ENCODE measurements at regions not wholly inside any gene's neighbourhood (a gene's known extent, or its start where the extent isn't known, plus 50 kb on each side); places are given as distances from the start of the nearest gene placed in this dataset.
"Not testable (repeated sequence)": the region's sequence is repeated elsewhere in the genome, so short reads cannot be mapped to it uniquely, and the experiment has no call there.

DNA sequence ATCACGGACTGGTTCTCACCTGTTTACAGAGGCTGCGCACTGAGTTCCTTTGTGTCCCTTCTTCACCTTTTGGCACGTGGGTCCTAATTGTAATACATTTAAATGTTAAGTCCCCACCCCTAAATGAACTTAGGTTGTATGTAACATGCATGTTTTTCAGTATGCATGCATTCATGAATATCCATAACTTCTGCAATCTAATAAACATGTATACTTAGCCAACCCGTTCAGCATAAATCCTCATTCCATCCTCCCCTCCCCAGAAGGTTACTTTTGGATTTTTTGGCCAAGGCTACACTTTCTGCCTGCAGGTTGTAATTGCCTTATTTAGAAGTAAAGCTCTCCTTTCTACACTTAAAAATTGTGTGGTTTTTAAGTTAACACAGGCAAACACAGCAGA is 314.7 kb downstream of the SUCLG1 start:
- no peak for DNase-seq (ENCODE audit: low read depth in 2 of 2)

DNA sequence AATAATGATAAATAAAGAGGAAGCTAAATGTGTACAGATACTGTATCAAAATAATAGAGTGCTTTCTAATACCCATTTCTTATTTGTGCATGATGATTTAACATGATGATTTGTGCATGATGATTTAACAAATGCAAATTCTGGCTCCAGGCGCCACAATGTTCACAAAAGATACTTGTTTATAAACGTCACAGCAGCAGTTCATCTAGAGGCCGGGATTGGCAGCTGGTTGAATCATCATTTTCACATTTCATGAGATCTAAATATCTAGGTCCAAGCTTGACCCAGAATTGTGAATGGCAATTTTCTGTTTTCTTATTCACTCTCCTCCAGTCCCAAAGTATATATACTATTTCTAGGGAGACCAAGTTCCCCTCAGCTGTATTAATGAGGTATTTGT is 322.0 kb downstream of the SUCLG1 start:
- no peak for DNase-seq (ENCODE audit: low read depth in 2 of 2)

DNA sequence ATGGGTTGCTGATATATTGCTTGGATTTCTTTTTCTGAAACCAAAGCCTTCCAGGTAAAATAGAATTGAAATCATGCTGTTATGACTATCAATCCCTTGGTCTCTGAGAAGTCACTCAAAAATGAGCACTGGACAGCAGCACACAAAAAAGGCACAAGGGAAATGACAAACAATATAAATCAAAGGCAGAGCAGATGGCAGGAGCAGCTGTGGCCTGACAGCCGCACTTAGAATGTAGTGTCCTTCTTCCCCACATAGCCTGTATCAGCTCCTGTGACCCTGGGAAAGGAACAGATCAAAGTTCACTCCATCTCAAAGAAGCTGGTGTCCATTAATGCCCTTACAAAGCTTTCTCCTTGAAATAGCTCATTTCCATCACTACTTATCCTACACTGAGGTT is 326.7 kb downstream of the SUCLG1 start:
- DNase-seq (ENCODE audit: low read depth in 2 of 2) = no peak

DNA sequence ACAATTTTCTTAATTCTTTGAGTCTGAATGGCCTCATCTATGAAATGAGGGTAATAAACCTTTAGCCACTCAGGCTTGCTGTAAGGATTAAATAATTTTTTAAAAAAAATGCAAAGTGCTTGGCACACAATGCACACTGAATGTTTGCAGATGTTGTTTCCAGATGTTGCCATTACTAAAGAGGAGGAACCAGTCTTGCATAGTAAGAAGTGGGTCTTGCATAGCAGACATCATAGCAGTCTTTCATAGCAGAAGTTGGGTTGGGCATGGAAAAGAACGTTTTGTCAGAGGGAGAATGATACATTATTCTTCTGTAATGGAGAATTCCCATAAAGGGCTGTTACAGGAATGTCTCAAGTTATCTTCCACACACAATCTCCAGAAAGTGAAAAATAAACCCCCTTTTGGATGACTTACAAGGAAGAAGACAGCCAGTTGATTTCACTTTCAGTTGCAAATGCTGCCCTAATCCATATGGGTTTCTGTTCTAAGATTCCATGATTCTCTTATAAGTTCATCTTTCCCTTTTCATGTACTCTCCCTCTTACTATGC is 327.7 kb downstream of the SUCLG1 start:
- no peak for DNase-seq (ENCODE audit: low read depth in 2 of 2)

DNA sequence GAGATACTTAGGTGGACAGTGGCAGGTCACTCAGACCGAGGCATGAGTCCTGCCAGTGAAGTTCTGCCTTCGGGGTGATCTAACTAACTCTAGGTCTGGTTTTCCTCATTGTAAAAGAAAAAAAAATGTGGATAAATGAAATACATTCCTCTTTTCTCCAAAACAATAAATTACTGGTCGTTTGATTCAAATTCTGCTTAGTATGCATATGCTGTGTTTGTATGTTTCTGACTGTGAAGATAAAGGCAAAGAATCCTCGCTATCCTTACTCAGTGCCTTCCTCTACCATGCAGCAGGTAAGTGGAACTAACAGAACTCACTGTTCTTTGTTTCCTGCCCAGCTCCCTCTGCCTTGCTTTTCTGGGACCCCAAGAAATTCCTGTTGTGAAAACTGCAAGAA is 330.1 kb downstream of the SUCLG1 start:
- DNase-seq (ENCODE audit: low read depth in 2 of 2) = no peak

DNA sequence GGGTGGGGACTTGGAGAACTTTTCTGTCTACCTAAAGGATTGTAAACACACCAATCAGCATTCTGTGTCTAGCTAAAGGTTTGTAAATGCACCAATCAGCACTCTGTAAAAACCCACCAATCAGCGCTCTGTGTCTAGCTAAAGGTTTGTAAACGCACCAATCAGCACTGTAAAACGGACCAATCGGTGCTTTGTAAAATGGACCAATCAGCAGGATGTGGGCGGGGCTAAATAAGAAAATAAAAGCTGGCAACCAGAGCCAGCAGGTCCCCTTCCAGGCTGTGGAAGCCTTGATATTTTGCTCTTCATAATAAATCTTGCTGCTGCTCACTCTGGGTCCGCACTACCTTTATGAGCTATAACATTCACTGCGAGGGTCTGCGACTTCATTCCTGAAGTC is 331.3 kb downstream of the SUCLG1 start:
- DNase-seq (ENCODE audit: low read depth in 2 of 2) = not testable (repeated sequence)

DNA sequence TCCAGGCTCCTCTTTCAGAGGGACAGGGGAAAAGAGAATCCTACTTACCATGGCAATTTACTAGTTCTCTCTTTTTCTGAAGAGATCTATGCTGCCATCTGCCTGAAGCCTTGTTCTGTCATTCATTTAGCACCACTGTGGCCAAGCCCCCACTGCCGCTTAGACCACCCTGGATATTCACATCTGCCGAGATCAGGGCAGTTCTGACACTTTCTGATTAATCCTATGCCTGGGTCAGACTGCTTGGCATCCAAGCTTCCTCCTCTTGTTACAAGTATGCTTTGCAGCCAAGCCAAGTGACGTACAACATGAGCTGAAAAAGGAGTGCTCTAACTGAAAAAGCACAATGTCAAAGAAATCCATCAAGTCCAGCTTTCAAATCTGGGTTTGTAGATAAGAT is 332.6 kb downstream of the SUCLG1 start:
- DNase-seq (ENCODE audit: low read depth in 2 of 2) = no peak

- no peak for DNase-seq (ENCODE audit: low read depth in 2 of 2)
Observed at GRCh38 chr2:84126084-84126483, 333.0 kb downstream of the SUCLG1 start.

- no peak for DNase-seq (ENCODE audit: low read depth in 2 of 2)
Observed at GRCh38 chr2:84116143-84116542, 342.9 kb downstream of the SUCLG1 start.

DNA sequence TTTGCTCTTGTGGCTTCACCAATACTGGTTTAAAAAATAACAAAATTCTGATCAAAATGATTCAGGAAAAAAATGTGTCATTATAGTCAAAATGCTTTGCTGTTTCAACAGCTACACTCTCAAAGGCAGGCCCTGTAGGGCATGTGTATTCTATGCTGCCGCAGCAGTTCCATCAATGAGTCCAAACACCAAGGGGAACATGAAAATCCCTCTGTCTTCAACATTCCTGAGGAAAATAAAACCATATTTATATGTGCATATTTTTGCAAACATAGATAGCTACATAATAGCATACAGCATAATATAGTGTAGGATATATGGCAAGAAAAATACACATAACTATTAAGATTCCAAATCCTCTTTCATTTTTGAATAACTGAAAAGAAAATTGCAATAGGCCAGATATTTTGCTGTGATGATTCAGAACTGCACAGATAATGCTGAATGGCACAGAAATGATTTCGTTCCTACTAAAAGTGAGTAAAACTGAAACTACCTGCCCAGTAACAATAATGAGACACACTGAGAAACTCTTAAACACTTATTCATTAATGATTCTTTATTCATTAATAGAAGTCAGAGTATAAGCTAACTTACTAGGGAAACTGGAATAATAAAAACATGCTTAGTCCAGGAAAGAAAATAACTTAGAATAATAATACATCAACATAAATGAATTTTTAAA is 343.8 kb downstream of the SUCLG1 start:
- DNase-seq (ENCODE audit: low read depth in 2 of 2) = no peak

- not testable (repeated sequence) for DNase-seq (ENCODE audit: low read depth in 2 of 2)
Observed at GRCh38 chr2:84103816-84104527, 355.1 kb downstream of the SUCLG1 start.

DNA sequence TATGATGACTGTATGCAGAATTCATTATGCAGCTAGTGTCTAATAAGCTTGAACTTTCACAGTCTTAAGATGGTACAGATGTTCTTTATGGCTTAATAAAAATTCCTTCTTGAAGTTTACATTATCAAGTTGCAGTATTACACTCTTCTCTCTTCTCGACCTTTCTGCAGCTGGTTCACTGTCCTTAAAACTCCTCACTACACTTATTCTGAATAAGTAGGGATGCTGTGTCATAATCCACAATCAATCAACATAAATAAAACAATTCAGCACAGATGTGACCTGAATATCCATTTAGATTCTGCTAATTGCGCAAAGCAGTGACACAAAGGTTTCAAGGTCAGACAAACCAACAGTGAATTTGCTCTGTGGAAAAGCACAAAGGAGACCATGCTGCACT is 356.8 kb downstream of the SUCLG1 start:
- no peak for DNase-seq (ENCODE audit: low read depth in 2 of 2)

GRCh38 chr2:84088656-84089055 is 370.4 kb downstream of the SUCLG1 start:
- no peak for DNase-seq (ENCODE audit: low read depth in 2 of 2)

DNA sequence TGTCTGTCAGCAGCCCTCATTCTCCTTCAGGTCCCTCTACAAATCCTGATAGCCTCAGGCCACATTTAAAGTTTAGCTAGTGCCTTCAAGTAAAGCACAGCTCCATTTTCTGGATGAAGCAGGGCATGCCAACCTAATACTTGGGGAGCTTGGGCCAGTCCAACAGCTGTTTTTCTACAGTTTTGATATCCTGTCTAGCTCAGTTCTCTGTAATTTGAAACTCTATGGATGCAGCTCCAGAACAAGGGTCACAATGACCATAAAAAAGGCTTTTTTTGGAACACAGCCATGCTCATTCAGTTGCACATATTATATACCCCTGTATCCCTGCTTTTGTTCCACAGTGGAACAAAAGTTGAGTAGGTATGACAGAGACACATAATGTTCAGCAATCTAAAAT is 373.5 kb downstream of the SUCLG1 start:
- DNase-seq (ENCODE audit: low read depth in 2 of 2) = no peak

GRCh38 chr2:84084856-84085255 is 374.2 kb downstream of the SUCLG1 start:
- DNase-seq (ENCODE audit: low read depth in 2 of 2) = no peak

DNA sequence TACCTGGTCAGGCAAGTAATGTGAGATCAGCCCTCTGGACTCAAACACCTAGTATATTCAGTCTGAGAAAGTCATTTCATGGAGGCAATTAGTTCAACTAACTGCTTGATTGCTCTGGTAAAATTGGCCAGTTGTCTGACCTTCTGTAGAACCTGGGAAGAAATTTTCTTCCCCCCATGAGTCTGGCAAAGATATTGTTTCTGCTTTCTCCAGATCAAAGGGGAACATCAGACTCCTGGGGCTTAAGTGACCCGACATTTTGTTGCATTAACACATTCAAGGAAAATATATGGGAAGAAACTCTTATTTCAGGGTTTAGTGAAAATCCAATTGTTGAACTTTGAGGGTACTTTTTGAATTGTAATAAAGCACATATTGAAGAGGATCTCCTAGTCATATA is 375.1 kb downstream of the SUCLG1 start:
- DNase-seq (ENCODE audit: low read depth in 2 of 2) = no peak

DNA sequence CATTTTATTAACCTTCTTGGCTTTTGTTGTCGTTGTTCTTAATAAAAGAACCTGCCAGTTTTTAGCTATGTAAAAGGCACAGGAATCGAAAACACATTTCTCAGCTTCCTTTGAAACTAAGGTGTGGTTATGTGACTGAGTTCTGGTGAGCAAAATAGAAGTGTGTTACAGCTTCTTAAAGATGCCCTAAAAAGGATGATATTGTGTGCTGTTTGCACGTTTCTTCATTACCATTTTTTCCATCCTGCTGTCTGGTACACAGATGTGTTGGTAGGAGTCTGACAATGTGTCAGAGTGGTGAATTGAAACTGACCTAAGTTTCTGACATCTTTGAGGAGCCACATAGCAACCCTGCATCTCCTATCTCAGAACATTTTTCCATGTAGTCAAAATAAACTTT is 380.6 kb downstream of the SUCLG1 start:
- DNase-seq (ENCODE audit: low read depth in 2 of 2) = no peak

GRCh38 chr2:84077496-84077895 is 381.6 kb downstream of the SUCLG1 start:
- peak in 1 of 2 experiments; percentile 4 for DNase-seq (ENCODE audit: low read depth in 2 of 2)

GRCh38 chr2:84071050-84071449 is 388.0 kb downstream of the SUCLG1 start:
- DNase-seq (ENCODE audit: low read depth in 2 of 2) = no peak

- DNase-seq (ENCODE audit: low read depth in 2 of 2) = no peak
Observed at GRCh38 chr2:84065857-84066256, 393.2 kb downstream of the SUCLG1 start.

GRCh38 chr2:84057917-84058560 is 401.0 kb downstream of the SUCLG1 start:
- no peak for DNase-seq (ENCODE audit: low read depth in 2 of 2)

DNA sequence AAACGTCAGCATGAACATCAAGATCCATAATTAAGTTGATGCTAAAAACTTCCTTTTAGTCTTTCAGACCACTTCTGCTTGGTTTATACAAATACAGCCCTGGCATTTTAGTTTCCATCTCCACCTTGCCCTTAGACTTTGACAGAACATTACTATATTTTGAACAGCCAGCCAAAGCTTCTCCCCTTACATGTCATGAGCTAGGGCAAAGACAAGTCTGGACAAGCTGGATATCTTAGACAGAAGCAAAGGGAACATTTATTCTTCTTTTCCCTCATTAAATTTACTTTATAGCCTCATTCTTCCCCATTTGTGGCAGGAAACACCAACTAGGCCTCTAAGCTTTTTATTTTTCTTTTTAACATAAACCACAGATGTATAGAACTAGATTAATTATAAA is 403.3 kb downstream of the SUCLG1 start:
- DNase-seq (ENCODE audit: low read depth in 2 of 2) = no peak

GRCh38 chr2:84054577-84054976 is 404.5 kb downstream of the SUCLG1 start:
- DNase-seq (ENCODE audit: low read depth in 2 of 2) = not testable (repeated sequence)
